Sciatic nerve (tissue), 2 donors: ENCODE measurements at regions not wholly inside any gene's neighbourhood (a gene's known extent, or its start where the extent isn't known, plus 50 kb on each side); places are given as distances from the start of the nearest gene placed in this dataset.
A peak's percentile ranks its signal among the peaks of the same experiment; 100 is the strongest.
"Not testable (repeated sequence)": the region's sequence is repeated elsewhere in the genome, so short reads cannot be mapped to it uniquely, and the experiment has no call there.

Experiments used
- ATAC-seq: fragments of 200-7000 bp; cut with Tn5 transposase; one replicate; pipeline ENCODE4 v1.9.1; 2020; ENCODE audit warnings: mild to moderate bottlenecking, moderate library complexity
- DNase-seq: peaks from one replicate; pipeline ENCODE4 v3.0.0-alpha.2; 2020; ENCODE audit warnings: low spot score
- intact Hi-C: fragments of 100-400 bp; cut with DNase I; formaldehyde crosslinking; loops from one replicate; pipeline ENCODE4 v1.14.2; 2022
- donor health status: DM: no; HTN: no; CAD: no.
- donor health status: DM: no; HTN: no; CAD: no.

DNA sequence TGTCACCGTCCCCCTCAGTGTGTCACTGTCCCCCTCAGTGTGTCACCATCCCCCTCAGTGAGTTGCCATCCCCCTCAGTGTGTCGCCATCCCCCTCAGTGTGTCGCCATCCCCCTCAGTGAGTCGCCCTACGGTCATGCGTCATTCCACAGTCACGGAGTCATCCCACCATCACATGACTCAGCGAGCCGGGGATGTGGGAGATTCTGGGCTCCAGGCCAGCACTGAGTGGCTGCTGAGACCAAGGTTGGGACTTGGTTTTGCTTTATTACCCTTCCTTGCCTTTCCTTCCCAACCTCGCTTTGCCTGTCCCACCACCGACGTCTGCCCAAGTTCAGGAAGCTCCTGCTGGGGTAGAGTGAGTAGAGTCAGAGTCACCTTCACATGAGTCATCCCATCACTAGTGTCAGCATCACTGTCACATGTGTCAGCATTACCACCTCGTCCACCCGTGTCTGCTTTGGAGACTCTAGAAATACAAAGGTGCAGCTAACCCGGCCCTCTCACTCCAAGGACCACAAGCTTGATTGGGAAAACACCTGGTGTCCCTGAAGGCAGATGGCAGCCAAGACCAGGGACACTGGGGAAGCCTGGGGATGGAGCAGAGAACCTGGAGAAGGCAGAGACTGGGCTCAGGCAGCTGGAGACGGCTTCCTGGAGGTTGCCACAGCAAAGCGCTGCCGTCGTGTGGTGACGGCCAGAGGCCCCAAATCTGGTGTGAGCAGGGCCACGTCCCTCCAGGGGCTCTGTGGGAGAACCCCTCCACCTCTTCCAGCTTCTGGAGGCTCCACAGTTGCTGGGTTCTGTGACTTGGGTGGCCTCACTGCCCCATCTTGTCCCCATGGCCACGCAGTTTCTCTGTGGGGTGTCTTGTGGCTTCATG is 485.2 kb upstream of the SALL3 start:
- peak; percentile 63 for ATAC-seq
- intact Hi-C loops, result no loop called here
- no peak for DNase-seq

DNA sequence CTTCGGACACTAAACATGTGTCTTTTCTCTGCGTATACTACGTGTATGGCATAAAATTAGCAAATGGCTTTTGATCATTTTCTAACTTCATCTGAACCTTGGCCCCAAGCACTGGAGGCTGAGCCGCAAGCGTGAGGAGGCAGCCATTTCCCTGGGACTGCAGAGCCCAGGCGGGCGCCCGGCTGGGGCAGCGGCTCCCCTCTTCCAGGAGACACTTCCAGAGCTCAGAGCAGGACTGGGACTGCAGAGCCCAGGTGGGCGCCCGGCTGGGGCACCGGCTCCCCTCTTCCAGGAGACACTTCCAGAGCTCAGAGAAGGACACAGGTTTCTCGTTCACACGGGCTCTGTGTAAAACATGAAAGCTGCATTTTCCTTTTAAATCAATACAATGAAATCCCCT is 484.1 kb upstream of the SALL3 start:
- intact Hi-C loops, result no loop called here
- no peak for ATAC-seq
- DNase-seq, result no peak

- peak; percentile 42 for ATAC-seq
- DNase-seq, result no peak
- intact Hi-C loops, result no loop called here
Observed at GRCh38 chr18:78496079-78496478, 483.5 kb upstream of the SALL3 start.

DNA sequence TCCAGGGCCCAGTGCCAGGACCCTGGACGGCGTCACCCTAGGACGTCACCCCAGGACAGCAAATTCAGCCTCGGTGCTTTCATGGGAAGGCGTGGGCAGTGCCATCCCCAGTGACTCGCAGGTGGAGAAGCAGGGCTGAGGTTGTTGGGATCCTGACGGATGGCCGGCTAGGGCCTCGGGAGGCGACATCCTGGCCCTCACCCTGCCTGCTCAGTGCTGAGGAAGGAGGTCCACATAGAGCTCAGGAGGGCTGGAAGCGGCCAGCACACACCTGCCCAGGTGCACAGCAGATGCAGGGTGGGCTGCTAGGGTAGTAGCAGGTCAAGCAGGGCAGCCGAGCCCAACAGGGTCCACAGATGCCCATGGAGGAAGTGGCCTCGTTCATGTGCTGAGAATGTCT is 482.0 kb upstream of the SALL3 start:
- no peak for ATAC-seq
- intact Hi-C loops, result no loop called here
- no peak for DNase-seq

GRCh38 chr18:78499586-78499985 is 480.0 kb upstream of the SALL3 start:
- no peak for DNase-seq
- intact Hi-C loops, result no loop called here
- no peak for ATAC-seq

DNA sequence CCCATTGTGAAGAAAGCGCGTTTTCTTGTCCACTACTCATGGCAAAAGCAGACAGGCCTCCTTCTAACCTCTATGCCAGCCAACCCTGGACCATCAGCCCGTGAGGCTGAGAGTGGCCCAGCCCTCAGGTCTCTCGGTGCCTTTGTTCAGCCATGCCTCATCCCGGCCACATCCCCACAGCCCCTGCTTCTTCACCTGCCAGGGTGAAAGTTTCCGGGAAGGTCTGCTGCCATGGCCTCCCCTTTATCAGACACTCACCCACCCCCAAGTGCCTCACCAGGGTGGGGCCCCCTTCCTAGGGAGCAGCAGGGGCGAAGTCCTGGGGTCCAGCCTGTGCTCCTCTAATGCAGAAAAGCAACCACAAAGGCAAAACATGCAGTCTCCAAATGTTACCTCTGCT is 478.4 kb upstream of the SALL3 start:
- intact Hi-C loops, result no loop called here
- ATAC-seq, result no peak
- no peak for DNase-seq

- DNase-seq, result no peak
- intact Hi-C loops, result no loop called here
Observed at GRCh38 chr18:78503129-78503528, 476.5 kb upstream of the SALL3 start.

DNA sequence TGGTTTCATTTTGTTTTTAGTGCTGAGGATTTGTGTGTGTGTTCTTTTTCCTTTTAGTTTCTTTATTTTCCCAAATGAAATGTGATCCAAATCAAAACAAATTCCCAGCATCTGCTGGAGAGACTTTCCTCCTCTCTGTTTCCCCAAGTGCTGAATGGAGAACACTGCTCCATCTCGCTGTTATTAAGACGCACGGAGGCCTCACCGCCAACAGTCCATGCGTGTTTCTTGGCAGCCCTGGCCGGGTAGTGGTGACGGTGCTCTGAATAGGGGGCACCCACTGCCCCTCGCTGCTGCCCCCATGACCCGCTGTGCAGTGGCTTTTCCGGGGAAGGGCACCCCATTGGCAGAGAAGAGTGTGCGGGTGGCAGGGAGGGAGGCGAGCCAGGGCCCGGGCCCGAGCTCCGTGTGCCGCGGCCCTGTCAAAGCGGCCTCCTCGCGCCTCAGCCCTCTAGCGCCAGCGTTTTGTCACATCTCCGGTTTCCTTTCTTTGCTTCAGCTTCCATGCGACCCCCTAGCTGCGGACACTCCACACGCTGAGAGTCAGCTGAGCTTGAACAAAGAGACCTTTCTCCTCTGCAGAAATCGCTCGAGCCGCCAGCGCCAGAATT is 473.7 kb upstream of the SALL3 start:
- intact Hi-C loops, result no loop called here
- DNase-seq (peak; percentile 74), ATAC-seq (peak; percentile 75)

More at GRCh38 chr18:78503129-78503528, 476.5 kb upstream of the SALL3 start:
- ATAC-seq, result no peak

DNA sequence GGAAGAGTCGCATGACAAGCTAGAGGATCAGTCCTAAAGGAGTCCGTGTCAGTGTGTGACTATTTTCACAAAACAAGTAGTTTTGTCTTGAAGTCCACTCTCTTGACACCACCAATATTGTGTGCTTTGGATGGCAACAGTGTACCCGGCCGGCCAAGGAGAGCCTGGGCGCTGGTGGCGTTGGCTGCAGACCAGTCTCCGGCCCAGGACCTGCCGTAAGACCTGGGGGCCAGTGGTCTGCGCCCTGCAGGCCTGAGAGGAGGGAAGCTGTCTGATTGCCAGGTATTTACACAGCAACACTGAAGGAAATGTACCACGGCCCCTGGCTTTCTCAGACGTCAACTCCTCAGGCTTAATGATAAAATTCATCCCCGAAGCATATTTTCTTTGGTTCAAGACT is 472.4 kb upstream of the SALL3 start:
- intact Hi-C loops, result no loop called here
- DNase-seq, result no peak
- ATAC-seq, result no peak

GRCh38 chr18:78508228-78508824 is 471.3 kb upstream of the SALL3 start:
- ATAC-seq, DNase-seq, intact Hi-C loops: not testable (repeated sequence)

DNA sequence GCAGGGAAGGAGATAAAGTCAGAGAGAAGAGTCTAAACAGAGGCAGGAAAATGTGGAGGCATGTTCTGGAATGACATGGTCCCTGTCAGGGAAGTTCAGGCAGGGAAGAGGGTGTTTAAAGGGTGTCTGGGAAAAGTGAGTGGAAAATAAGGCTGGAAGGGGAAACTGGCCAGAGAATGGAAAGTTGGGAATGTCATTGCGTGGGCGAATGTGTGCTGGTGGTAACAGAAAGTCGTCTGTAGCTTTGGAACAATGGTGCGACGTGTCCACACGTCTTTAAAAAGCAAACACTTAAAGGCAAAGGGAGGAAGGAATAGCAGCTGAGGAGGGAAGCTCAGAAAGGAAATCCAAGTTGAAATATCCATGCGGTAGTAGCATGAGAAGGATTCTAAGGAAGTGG is 469.5 kb upstream of the SALL3 start:
- intact Hi-C loops, result no loop called here
- no peak for DNase-seq
- peak; percentile 35 for ATAC-seq

DNA sequence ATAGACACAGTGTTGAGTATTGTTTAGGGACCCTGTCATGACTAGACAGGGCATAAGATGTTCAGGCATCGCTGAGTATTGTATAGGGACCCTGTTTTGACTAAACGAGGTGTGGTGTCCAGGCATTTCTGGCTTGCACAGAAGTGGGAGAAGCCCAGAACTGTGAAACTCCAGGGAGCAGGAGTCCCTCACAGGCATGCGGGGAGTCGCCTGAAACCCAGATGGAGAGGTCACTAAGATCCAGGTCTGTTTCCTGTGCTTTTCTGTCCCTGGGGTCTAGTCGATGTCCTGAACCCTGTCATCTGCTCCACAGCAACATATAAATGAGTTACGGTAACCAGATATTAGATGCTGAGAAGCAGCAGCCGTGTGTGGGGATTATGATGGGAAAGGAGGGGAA is 469.0 kb upstream of the SALL3 start:
- DNase-seq (no peak), ATAC-seq (no peak)
- intact Hi-C loops, result no loop called here

DNA sequence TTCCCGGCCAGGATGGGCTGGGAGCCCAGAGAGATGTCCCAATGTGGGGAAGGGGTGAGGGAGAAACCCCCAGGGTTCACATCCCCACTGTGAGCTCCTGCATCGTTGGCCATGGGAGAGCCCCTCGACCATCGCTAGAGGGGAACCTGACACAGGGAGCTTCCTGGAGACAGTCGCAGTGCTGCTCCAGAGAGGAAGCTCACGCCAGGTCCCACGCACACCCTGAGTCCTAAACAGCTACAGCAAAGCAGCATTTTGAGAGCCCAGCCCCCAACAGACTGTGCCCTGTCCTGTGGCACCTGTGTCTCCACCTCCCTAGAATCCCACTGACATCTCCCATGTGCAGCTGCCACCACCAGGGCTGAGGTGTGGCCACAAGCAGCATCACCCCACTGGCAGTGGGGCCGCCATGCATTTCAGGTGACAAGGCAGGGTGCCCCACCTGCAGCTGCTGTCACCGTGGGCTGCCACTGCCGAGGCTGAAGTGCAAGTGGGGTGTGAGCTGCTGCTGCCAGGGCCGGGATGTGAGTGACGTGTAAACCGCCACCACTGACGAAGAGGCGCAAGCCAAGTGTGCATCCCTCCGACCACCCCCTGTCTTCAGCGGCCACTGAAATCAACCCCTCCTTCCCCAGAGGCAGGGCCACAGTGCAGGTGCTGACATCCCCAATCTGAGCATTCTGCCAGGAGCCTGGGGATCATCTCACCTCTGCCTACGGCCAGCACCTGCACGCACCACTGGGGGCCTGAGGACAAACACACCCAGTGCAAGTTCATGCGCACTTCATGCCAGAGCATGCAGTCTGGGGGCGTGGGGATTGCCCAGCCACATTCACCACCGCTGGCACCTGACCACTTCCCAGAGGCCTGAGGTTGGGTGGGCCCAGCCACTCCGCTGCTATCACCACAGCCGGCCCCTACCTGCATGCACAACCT is 467.7 kb upstream of the SALL3 start:
- ATAC-seq (no peak), DNase-seq (peak; percentile 47)
- intact Hi-C loops, result no loop called here

- DNase-seq, result no peak
- intact Hi-C loops, result no loop called here
- no peak for ATAC-seq
Observed at GRCh38 chr18:78514910-78515670, 464.5 kb upstream of the SALL3 start.

DNA sequence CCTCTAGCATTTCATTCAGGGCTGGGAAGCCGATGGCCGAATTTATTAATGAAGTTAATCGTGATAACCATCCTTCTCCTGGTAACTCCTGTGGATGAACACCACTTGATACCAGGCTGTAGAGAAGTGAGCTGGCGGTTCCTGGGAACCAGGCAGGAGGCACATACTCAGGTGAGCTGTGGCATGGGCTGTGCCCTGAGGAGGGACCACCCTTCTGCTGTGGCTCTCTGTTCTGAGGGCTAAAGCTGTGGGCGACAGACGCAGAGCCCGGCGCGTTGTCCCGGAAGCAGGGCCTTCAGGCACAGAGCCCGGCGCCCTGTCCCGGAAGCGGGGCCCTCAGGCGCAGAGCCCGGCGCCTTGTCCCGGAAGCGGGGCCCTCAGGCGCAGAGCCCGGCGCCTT is 462.3 kb upstream of the SALL3 start:
- intact Hi-C loops, result no loop called here
- DNase-seq (no peak), ATAC-seq (no peak)

- DNase-seq (no peak), ATAC-seq (no peak)
- intact Hi-C loops, result no loop called here
Observed at GRCh38 chr18:78517973-78518372, 461.6 kb upstream of the SALL3 start.

DNA sequence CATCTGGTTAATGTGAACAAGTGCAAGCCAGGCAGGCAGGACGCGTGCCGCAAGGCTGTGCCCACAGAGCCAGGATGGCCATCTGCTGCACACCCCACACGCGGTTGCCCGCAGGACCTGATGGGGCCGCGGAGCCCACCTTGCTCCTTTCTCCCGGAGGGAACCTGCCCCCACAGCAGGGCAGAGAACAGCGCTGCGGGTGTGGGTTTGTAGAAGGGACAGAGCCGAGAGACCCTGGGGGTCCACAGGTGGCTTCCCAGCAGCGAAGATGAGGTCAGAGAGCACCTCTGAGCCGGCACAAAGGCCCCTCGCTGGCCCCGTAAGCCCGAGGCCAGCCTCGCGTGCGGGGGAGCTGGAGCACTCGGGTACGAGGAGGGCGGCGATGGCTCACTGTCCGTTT is 460.8 kb upstream of the SALL3 start:
- intact Hi-C loops, result no loop called here
- DNase-seq, result no peak
- ATAC-seq, result no peak

- no peak for ATAC-seq
- DNase-seq, result no peak
- intact Hi-C loops, result no loop called here
Observed at GRCh38 chr18:78519394-78520062, 460.1 kb upstream of the SALL3 start.
